Neural progenitor cell (in vitro differentiated cells): ENCODE measurements at regions not wholly inside any gene's neighbourhood (a gene's known extent, or its start where the extent isn't known, plus 50 kb on each side); places are given as distances from the start of the nearest gene placed in this dataset.
"Not testable (repeated sequence)": the region's sequence is repeated elsewhere in the genome, so short reads cannot be mapped to it uniquely, and the experiment has no call there.

ENCODE experiments used
- DNase-seq: peaks from one replicate; pipeline ENCODE4 v3.0.0-alpha.2; 2016; ENCODE audit warnings: low spot score
- H2AFZ ChIP-seq: fragments of 200-600 bp; sonication (generic); replicated peaks from 2 replicates; pipeline ENCODE4 v1.6.1; 2016; ENCODE audit warnings: antibody characterized with exemption
- H3F3A ChIP-seq: fragments of 200-600 bp; sonication (generic); 2 replicates; pipeline ENCODE4 v1.6.1; 2016; ENCODE audit warnings: antibody characterized with exemption, low read depth
- H3K27ac ChIP-seq: fragments of 200-600 bp; sonication (generic); 2 replicates; pipeline ENCODE4 v1.5.1; 2016; ENCODE audit warnings: mild to moderate bottlenecking
- H3K27me3 ChIP-seq: fragments of 200-600 bp; sonication (generic); 2 replicates; pipeline ENCODE4 v1.6.1; 2016; ENCODE audit warnings: mild to moderate bottlenecking, moderate library complexity
- H3K36me3 ChIP-seq: fragments of 200-600 bp; sonication (generic); 2 replicates; pipeline ENCODE4 v1.5.1; 2016
- H3K4me1 ChIP-seq: fragments of 200-600 bp; sonication (generic); 2 replicates; pipeline ENCODE4 v1.6.1; 2016; ENCODE audit warnings: mixed run types
- H3K4me2 ChIP-seq: fragments of 200-600 bp; sonication (generic); 2 replicates; pipeline ENCODE4 v1.6.1; 2016
- H3K4me3 ChIP-seq: fragments of 200-600 bp; sonication (generic); 2 replicates; pipeline ENCODE4 v1.5.1; 2016
- H3K79me2 ChIP-seq: fragments of 200-600 bp; sonication (generic); 2 replicates; pipeline ENCODE4 v1.6.1; 2016; ENCODE audit warnings: low read depth
- H3K9ac ChIP-seq: fragments of 200-600 bp; sonication (generic); 2 replicates; pipeline ENCODE4 v1.6.1; 2016
- H3K9me3 ChIP-seq: fragments of 200-600 bp; sonication (generic); 2 replicates; pipeline ENCODE4 v1.5.1; 2016; ENCODE audit warnings: low read depth
- H4K20me1 ChIP-seq: fragments of 200-600 bp; sonication (generic); 2 replicates; pipeline ENCODE4 v1.6.1; 2016; ENCODE audit warnings: low read depth
- H3K27ac Mint-ChIP-seq: 3 replicates; pipeline ENCODE4 v1.8.0; 2021; ENCODE audit warnings: mixed read lengths
- H3K27me3 Mint-ChIP-seq: 2 replicates; pipeline ENCODE4 v1.8.0; 2022; ENCODE audit warnings: low read depth, mild to moderate bottlenecking, inconsistent platforms, moderate library complexity, mixed read lengths; ENCODE audit not compliant: insufficient read depth
- H3K36me3 Mint-ChIP-seq: 3 replicates; pipeline ENCODE4 v1.8.0; 2021; ENCODE audit warnings: mixed read lengths
- H3K4me1 Mint-ChIP-seq: 3 replicates; pipeline ENCODE4 v1.8.0; 2021; ENCODE audit warnings: mixed read lengths
- H3K4me3 Mint-ChIP-seq: 3 replicates; pipeline ENCODE4 v1.8.0; 2021; ENCODE audit warnings: mild to moderate bottlenecking, moderate library complexity, mixed read lengths
- H3K9me3 Mint-ChIP-seq: 3 replicates; pipeline ENCODE4 v1.8.0; 2020; ENCODE audit warnings: mixed read lengths
- EZH2 ChIP-seq: fragments of 200-600 bp; sonication (generic); IDR thresholded peaks from 2 replicates; pipeline ENCODE4 v1.6.1; 2017; ENCODE audit warnings: antibody characterized with exemption, mild to moderate bottlenecking, moderate library complexity
- EZH2phosphoT487 ChIP-seq: fragments of 200-600 bp; sonication (generic); IDR thresholded peaks from 2 replicates; pipeline ENCODE4 v1.6.1; 2017; ENCODE audit warnings: antibody characterized with exemption
- TF ChIP-seq, protein P1 (sequence below): fragments of 200-600 bp; sonication (generic); IDR thresholded peaks from 2 replicates; pipeline ENCODE4 v1.5.1; 2017; ENCODE audit warnings: antibody characterized with exemption, mild to moderate bottlenecking

DNA sequence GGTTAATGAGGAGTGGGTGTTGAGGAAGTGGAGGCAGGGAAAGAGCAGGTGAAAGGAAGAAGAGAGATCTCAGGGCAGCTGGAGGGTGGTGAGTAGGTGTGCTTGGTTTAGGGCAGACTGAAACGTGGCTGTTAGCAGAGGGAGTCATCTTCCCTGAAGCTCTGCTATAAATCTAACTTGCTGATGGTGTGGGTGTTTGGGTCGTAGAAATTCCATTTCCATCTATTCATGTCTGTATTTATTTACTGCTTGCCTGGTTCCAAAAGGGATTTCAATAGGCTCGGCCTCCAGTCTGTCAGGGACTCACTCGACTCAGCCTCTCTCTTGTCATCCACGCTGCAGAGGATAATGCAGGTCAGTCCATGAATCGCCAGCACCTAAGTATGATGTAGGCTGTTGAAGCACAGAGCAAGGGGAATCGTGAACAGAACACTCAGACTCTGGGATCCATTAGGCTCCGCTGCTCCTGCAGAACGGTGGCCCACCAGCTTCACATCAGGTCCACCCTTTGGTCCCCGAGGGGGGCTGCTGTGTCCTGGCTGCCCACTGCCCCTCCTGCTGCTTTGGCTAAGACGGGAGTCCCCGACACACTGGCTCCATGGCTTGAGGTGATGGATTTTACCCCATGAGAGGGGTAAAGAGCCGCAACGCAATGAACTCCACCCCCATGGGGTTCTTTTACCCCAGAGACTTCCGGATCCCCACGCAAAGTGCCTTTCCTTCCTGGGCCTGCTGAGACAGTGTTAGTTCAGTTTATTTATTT, 156.2 kb downstream of the RHOU start:
- Mint-ChIP-seq H3K9me3 (peaks cover 10% of the 10 kb centered on the region), H3K27ac (no peak overlapping the region), H3K27me3 (peaks cover 2% of the 10 kb centered on the region), H3K4me3 (no peak overlapping the region), H3K36me3 (no peaks in the 10 kb centered on the region), H3K4me1 (peaks cover 5% of the 10 kb centered on the region)
- Histone ChIP-seq H2AFZ (no peak overlapping the region), H3K4me3 (no peak overlapping the region), H3K4me1 (no peaks in the 10 kb centered on the region), H3K79me2 (no peaks in the 10 kb centered on the region), H3K9me3 (no peaks in the 10 kb centered on the region), H3F3A (no peaks in the 10 kb centered on the region), H3K4me2 (no peak overlapping the region), H4K20me1 (no peaks in the 10 kb centered on the region), H3K27me3 (no peaks in the 10 kb centered on the region), H3K36me3 (no peaks in the 10 kb centered on the region), H3K9ac (no peak overlapping the region), H3K27ac (no peak overlapping the region)
- no peak for DNase-seq
- TF ChIP-seq EZH2: no peak
- no peak for TF ChIP-seq EZH2phosphoT487
- TF ChIP-seq, protein P1, sequence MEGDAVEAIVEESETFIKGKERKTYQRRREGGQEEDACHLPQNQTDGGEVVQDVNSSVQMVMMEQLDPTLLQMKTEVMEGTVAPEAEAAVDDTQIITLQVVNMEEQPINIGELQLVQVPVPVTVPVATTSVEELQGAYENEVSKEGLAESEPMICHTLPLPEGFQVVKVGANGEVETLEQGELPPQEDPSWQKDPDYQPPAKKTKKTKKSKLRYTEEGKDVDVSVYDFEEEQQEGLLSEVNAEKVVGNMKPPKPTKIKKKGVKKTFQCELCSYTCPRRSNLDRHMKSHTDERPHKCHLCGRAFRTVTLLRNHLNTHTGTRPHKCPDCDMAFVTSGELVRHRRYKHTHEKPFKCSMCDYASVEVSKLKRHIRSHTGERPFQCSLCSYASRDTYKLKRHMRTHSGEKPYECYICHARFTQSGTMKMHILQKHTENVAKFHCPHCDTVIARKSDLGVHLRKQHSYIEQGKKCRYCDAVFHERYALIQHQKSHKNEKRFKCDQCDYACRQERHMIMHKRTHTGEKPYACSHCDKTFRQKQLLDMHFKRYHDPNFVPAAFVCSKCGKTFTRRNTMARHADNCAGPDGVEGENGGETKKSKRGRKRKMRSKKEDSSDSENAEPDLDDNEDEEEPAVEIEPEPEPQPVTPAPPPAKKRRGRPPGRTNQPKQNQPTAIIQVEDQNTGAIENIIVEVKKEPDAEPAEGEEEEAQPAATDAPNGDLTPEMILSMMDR: no peak

DNA sequence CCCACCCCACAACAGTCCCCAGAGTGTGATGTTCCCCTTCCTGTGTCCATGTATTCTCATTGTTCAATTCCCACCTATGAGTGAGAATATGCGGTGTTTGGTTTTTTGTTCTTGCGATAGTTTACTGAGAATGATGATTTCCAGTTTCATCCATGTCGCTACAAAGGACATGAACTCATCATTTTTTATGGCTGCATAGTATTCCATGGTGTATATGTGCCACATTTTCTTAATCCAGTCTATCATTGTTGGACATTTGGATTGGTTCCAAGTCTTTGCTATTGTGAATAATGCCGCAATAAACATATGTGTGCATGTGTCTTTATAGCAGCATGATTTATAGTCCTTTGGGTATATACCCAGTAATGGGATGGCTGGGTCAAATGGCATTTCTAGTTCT, 156.9 kb downstream of the RHOU start:
- H3F3A ChIP-seq, H3K4me3 Mint-ChIP-seq, H4K20me1 ChIP-seq, DNase-seq, H3K4me1 ChIP-seq, H3K9me3 ChIP-seq, H3K4me2 ChIP-seq, H3K36me3 Mint-ChIP-seq, H3K27me3 Mint-ChIP-seq, H3K9me3 Mint-ChIP-seq, H3K27me3 ChIP-seq, H3K4me1 Mint-ChIP-seq, H3K79me2 ChIP-seq, H3K27ac Mint-ChIP-seq, H3K27ac ChIP-seq, H3K9ac ChIP-seq, H3K36me3 ChIP-seq, H2AFZ ChIP-seq, H3K4me3 ChIP-seq: not testable (repeated sequence)

GRCh38 chr1:228894442-228894989, 159.2 kb downstream of the RHOU start:
- H3K4me1 Mint-ChIP-seq: peaks cover 7% of the 10 kb centered on the region
- H3K79me2 ChIP-seq: no peaks in the 10 kb centered on the region
- no peaks in the 10 kb centered on the region for H3K27me3 ChIP-seq
- H3K27me3 Mint-ChIP-seq: peaks cover 4% of the 10 kb centered on the region
- no peaks in the 10 kb centered on the region for H3K36me3 ChIP-seq
- no peaks in the 10 kb centered on the region for H3K4me1 ChIP-seq
- H3K4me3 Mint-ChIP-seq: no peak overlapping the region
- H3K9me3 ChIP-seq: no peaks in the 10 kb centered on the region
- H3K9ac ChIP-seq: no peak overlapping the region
- no peaks in the 10 kb centered on the region for H3F3A ChIP-seq
- no peak overlapping the region for H3K27ac ChIP-seq
- peaks cover 5% of the 10 kb centered on the region for H3K9me3 Mint-ChIP-seq
- H3K4me2 ChIP-seq: no peak overlapping the region
- no peak overlapping the region for H2AFZ ChIP-seq
- no peaks in the 10 kb centered on the region for H4K20me1 ChIP-seq
- no peak for TF ChIP-seq EZH2
- TF ChIP-seq, protein P1: no peak
- no peak overlapping the region for H3K27ac Mint-ChIP-seq
- DNase-seq: no peak
- no peak overlapping the region for H3K4me3 ChIP-seq
- no peaks in the 10 kb centered on the region for H3K36me3 Mint-ChIP-seq

DNA sequence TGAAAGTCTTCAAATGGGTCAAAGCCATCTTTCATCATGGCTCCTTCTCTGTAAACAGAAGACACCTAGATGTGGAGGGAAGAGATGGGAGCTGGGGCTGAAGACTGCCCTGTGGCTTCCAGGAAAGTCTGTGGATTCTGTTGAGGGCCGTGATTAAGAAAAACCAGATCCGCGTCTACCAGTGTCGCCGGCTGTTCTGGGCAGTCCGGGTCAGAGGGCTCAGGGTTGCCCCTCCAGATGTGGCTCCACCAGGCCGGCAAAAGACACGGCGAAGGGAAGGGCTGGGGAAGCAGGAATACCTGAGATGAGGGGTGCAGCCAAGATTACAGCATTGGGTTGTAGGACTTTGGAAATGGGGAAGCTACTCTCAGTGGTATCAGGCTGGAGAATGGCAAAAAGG, 162.6 kb downstream of the RHOU start:
- H3K27ac ChIP-seq: no peak overlapping the region
- no peaks in the 10 kb centered on the region for H3K27me3 ChIP-seq
- DNase-seq: no peak
- H2AFZ ChIP-seq: no peak overlapping the region
- H3K36me3 ChIP-seq: no peaks in the 10 kb centered on the region
- H3K79me2 ChIP-seq: no peaks in the 10 kb centered on the region
- H3K36me3 Mint-ChIP-seq: no peaks in the 10 kb centered on the region
- H3K4me1 ChIP-seq: peaks cover 16% of the 10 kb centered on the region
- no peak overlapping the region for H3K9ac ChIP-seq
- no peaks in the 10 kb centered on the region for H3K9me3 ChIP-seq
- peaks cover 35% of the 10 kb centered on the region for H3K4me1 Mint-ChIP-seq
- H3K27me3 Mint-ChIP-seq: peaks cover 10% of the 10 kb centered on the region
- TF ChIP-seq EZH2phosphoT487 (no peak), EZH2 (no peak)
- TF ChIP-seq, protein P1: no peak
- no peak overlapping the region for H3K4me3 ChIP-seq
- no peaks in the 10 kb centered on the region for H3F3A ChIP-seq
- H3K27ac Mint-ChIP-seq: no peak overlapping the region
- H3K4me3 Mint-ChIP-seq: no peak overlapping the region
- H3K4me2 ChIP-seq: no peak overlapping the region
- peaks cover 2% of the 10 kb centered on the region for H3K9me3 Mint-ChIP-seq
- H4K20me1 ChIP-seq: no peaks in the 10 kb centered on the region
